GM11168 (cell line): ENCODE measurements at regions not wholly inside any gene's neighbourhood (a gene's known extent, or its start where the extent isn't known, plus 50 kb on each side); places are given as distances from the start of the nearest gene placed in this dataset.
"Not testable (repeated sequence)": the region's sequence is repeated elsewhere in the genome, so short reads cannot be mapped to it uniquely, and the experiment has no call there.

Source experiments
- in situ Hi-C: fragments of 300-500 bp; cut with MboI; formaldehyde crosslinking; loops from one replicate; pipeline ENCODE4 v1.12.0; 2022; ENCODE audit warnings: low sequenced_read_pairs; ENCODE audit not compliant: unreplicated experiment

DNA sequence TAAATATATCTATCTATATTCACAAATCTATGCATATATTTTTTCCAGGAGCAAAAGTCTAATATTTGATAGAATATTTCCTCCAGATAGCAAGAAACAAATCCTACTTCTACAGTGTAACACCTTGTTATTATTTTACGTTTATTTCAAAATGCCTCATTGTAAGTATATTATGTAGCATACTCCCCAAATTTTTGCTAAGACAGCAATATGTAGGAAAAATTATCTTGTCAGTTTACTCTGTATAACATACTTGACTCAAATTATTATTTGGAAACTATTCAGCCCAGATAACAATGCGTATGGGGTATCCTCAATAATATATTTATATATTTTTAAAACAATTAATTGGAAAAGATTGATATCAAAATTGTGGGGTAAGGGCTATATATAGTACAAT is 313.2 kb downstream of the NR4A2 start:
- in situ Hi-C loops, result no loop called here

DNA sequence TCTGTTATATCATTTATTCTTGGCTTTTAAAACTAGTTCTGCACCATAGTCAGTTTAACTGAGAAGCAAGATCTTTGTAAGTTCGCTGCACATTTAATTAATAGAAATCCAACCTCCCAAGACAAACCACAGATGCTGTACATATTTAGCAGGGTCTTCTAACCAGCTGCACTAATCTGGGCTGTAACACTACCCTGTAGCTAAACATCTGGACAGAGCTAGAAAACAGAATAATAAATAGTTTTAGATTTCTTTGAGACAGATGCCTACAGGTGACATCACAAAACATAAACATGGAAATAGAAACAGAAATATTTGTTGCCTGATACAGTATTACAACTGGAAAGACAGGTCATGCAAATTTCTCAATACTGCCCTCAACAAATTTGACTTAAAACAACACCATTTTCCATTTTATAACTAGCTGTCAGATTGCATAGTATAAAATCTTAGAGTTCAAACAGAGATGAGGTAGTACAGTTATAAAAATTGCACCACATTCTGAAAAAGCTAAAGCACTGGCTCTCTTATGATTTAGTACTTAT is 315.1 kb downstream of the NR4A2 start:
- in situ Hi-C loops, result no loop called here

DNA sequence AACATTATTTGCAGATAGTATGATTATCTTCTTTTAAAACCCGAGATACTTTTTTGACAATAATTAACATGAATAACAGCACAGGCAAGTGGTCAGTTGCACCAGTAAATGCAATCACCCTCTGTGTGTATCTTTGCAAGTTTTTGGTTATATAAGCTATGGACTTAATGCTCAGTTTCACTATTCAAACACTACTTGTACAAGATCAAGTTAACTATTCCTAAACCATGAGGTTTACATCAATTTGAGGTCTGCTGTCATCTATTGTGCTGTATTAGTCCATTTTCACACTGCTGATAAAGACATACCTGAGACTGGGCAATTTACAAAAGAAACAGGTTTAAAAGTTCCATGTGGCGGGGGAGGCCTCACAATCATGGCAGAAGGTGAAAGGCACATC is 323.2 kb downstream of the NR4A2 start:
- in situ Hi-C loops, result no loop called here

DNA sequence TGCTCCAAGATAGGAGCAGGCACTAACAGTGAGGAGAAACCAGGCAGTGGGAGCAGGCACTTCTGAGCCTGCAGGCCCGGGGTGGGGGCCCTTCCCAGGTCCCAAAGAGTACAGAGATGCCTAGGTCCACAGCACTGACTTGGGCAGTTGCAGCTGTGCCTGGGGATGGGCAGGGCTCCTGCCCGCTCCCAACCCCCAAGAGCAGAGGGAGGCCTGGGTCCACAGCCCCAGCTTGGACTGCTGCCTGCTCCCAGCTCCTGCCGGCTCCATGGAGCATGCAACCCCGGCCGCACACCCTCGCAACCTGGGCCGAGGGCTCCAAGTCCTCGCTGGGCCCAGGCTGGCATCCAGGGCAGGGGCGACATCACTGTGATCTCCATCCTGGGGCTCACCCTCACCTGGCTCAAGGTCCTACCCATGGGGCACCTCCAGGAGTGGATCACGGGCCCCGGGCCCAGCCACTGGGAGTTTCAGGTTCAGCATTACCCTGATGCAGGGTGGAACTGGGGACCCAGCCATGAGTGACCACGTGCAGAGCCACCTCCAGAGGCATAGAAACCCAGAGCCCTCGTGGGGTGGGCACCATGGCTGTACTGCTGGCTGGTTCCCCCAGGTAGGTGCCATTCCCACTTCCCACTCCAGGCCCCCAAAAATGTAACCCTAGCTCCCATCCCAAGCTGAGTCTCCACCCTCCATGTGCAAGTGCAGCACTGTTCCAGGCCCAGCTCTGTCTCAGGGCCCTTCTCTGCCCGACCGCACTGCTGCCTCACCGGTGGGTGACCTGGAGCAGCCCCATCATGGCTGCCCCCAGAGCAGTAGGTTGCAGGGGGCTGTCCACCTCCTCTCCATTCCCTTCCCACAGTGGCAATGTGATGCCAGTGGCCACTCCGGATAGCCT is 325.6 kb downstream of the NR4A2 start:
- in situ Hi-C loops, result no loop called here

DNA sequence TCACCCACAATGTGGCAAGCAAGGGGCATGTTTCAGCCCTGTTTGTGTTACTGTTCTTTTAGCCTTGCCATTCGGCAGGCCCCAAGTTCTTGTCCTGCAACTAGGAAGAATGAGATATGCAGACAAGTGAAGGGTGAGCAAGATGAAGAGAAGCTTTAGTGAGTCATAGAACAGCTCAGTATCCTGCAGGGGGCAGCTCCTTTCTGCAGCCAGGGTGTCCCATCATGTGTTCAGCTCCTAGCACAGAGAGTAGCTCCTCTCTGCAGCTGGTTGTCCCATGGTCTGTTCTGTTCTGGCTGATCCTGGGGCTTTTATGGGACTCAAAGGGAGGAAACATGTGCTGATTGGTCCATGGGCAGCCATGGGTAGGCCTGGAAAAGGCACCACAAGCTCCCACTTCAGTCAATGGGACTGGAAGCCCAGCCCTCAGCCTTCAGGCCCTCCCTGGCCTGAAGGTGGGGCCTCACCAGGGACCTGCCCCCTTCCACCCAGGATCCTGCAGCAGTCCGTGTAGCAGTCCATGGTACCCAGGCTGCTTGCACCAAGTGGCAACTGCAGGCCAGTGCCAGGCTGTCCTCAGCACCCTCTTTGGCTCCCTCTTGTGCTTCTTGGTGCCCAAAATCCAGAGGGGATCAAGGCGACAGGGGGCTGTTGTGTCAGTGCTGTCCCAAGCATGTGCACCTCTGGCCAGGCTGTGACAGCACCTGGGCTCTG is 326.4 kb downstream of the NR4A2 start:
- in situ Hi-C loops, result no loop called here

DNA sequence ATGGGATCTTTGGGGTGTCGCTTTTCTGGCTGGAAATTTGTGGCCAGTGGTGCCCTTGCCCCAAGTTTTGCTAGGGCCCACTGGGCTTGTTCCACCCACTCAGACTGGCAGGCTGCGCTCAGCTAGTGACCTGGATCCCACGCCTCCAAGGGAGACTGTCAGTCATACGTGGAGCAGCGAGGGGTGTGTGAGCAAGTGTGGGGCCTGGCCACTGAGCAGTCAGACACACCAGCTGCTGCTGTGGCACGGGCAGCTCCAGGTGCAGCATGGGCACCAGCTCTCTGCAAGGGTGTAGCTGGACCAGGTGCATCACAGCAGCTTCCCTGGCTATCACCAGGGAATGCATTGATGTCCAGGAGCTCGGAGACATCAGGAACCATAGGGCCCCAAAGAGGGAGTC is 327.0 kb downstream of the NR4A2 start:
- in situ Hi-C loops, result no loop called here

DNA sequence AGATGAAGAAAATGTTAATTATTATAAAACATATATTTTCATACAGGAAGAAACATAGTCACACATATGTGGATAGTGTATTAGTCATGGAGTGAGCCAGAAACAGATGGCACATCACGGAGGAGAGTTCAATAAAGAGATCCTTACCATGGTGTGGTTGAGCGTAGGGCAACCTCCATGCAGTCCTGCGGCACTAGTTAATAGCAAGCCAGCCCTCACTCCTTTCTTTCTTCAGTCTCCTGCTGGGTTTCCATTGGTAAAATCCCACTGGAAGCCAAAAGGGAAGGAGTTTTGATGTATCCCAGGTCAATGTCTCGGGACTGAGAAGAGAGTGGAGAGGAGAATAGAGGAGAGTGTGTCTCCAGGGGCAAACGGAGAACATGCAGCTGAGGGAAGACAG is 328.1 kb downstream of the NR4A2 start:
- in situ Hi-C loops, result no loop called here

DNA sequence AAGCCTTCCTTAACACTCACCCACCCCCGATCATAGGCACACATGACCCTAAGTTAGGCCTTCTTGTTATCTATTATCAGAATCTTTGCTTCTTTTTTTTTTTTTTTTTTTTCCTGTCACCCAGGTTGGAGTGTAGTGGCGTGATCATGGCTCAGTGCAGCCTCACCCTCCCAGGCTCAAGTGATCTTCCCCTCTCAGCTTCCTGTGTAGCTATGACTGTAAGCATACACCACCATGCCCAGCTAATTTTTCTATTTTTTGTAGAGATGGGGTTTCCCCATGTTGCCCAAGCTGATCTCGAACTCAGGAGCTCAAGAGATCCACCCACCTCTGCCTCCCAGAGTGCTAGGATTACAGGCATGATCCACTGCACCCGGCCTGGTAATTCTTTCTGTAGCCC is 328.7 kb downstream of the NR4A2 start:
- in situ Hi-C loops, result no loop called here

DNA sequence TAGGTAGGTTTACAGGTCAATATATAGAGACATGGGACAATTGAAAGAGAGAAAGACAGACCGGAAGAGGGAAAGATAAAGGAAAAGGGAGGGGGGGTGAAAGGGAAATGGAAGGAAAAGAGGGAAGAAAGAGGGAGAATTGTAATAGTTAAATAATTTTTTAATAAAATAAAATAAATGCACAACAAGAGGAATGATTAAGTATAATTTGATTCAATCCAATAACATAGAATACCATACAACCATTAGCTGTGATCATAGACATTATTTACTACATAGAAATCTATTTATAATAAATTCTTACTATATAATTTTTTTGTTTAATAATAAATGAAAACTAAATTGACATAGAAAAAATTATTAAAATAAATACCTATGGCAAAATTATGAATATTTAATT is 330.7 kb downstream of the NR4A2 start:
- in situ Hi-C loops, result no loop called here

DNA sequence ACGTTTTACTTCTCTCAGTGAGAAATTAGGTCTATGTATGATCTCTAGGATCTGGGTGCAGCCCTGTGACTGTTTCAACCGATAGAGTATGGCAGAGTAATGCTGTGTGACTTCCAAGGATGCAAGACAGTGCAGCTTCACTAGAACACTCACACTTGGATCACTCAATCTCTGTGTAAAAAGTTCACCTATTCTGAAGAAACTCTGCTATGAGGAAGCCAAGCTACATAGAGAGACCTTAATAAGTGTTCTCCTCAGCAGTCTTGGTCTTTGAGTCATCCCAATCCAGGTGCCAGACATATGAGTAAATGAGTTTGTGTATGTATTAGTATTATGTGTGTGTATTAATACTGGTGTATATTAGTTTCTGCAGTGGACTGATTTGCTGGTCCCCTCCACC is 335.0 kb downstream of the NR4A2 start:
- in situ Hi-C loops, result no loop called here

DNA sequence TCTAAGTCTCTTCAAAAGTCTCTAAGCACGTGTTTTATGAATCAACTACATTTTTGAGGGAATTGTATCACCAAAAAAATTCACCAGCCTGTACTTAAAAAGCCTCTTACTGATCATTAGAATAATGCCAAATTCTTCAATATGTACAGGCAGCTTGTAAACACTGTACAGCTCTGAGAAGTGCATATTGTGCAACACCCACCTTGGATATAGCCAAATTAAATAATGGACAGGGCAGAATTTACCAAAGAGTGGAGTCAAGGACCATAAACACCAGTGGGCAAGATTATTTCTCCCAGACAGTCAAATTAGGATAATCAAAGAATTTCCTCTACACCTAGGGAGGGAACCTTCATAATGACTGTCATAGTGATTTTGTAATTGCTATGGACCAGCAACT is 338.2 kb downstream of the NR4A2 start:
- in situ Hi-C loops, result no loop called here

DNA sequence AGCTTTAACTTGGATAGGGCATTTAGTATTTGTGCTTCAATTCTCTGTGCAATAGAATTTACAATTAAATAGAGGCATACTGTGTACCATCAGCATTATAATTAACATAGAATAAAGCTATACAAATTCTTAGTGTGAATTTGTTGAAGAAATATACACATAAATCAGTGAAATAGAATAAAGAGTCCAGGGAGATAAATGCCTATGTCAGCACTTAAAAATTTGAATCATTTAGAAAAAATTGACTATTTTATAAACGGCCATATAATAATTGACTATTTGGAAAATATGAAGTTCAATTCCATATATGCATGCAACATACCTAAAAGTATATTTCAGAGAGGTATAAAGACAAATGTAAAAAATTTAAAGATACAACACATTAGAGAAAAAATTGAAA is 348.7 kb downstream of the NR4A2 start:
- in situ Hi-C loops, result no loop called here

DNA sequence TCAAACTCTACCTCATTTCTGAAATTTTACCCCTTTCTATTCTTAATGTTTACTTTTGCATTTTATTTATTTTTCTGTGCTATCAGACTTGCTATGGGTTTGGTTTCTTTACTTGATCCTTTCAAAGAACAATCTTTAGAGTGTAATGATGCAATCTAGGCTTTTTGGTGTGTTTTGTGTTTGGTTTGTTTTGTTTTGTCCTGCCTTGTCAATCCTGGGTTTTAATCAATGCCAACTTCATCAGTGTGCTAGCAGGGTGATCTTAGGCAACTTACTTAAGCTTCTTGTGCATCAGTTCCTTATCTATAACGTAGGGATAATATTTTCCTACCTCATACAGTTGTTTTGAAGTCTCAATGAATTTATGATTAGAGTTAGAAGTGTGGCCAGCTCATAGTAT is 350.4 kb downstream of the NR4A2 start:
- in situ Hi-C loops, result no loop called here

DNA sequence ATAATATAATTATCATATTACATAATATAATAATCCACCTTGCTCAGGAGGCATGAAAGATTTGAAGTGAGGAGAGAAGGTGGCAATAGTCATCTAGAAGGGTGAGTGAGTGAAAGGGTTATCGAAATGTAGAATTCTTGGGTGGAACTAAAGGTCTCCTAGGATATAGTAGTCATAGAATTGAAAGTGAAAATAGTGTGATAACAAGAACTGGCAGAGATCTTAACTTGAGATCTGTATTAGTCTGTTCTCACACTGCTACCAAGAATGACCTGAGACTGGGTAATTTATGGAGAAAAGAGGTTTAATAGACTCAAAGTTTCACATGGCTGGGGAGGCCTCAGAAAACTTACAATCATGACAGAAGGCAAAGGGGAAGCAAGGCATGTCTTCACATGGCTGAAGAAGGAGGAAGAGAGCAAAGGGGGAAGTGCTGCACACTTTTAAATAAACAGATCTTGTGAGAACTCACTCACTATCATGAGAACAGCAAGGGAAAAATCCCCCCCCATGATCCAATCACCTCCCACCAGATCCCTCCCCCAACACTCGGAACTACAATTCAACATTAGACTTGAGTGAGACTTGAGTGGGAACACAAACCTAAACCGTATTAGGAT is 351.5 kb downstream of the NR4A2 start:
- in situ Hi-C loops, result no loop called here

DNA sequence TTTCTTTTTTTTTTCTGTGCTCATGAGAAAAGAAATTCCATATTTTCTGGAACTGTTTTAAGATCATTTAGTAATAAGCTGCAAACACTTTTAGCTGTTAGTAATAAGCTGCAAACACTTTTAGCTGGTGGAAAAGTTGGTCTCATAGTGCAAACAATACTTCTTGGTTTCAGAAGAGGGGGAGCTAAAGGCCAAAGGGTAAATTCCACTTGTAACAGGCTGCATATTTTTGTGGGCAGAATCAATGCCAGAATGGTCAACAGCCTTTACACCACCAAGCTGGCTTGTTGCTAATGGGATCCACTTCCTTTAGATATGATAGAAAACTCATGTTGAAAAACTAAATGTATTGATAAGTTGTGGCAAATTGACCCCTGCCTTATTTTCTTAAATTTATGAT is 356.8 kb downstream of the NR4A2 start:
- in situ Hi-C loops, result no loop called here

DNA sequence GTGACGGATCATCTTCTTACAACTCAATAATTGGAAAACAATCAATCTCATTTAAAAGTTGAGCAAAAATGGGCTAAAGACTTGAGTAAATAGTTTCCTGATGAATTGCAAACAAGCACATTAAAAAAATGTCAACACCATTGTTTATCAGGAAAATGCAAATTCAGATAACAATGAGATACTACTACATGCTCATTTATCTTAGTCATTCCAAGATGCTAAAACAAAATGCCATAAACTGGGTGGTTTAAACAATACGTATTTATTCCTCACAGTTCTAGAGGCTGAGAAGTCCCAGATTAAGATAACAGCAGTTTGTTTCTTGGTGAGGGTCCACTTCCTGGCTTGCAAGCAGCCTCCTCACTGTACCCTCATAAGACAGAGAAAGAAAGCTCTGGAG is 359.6 kb downstream of the NR4A2 start:
- in situ Hi-C loops, result no loop called here

DNA sequence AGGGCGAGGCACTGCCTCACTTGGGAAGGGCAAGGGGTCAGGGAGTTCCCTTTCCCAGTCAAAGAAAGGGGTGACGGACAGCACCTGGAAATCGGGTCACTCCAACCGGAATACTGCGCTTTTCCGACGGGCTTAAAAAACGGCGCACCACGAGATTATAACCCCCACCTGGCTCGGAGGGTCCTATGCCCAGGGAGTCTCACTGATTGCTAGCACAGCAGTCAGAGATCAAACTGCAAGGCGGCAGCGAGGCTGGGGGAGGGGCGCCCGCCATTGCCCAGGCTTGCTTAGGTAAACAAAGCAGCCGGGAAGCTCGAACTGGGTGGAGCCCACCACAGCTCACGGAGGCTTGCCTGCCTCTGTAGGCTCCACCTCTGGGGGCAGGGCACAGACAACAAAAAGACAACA is 366.5 kb downstream of the NR4A2 start:
- in situ Hi-C loops, result not testable (repeated sequence)

DNA sequence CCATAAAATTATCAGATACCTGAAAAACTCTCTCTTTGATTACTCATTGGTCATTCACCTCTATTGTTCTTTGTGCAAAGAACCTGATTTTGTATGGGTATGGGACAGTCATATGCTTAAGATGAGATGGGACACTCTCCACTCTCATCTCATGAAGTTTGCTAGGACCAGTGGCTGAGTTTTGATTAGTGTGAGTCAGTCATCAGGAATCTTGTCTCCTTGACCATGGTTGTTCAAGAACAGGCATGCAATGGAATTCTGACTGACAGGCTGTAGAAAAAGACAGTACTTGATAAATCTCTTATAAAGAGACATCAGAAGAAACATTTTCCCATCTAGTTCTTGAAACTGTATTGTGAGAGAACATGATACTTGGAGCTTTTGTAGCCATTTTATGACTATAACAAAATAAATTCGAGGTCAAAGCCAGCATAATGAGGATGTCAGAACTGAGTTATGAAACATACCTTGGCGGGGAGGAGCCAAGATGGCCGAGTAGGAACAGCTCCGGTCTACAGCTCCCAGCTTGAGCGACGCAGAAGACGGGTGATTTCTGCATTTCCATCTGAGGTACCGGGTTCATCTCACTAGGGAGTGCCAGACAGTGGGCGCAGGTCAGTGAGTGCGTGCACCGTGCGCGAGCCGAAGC is 367.0 kb downstream of the NR4A2 start:
- in situ Hi-C loops, result no loop called here

DNA sequence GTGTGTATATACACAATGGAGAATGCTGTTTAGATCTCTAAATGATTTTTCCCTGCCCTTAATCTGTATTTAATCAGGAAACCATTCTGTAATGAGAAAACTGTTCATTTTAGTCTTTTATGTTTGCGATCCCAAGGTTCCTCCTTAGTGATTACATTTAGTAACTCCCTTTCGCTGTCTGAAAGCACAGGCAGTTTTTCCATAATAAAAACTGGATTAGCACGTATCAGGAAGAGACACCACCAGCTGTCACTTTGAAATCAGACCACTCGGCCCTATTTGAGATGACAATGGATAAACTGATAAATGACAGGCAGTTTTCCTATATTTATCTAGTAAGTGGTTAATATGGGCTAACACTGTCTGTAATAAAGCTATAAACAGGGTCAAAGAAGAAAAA is 370.9 kb downstream of the NR4A2 start:
- in situ Hi-C loops, result no loop called here

DNA sequence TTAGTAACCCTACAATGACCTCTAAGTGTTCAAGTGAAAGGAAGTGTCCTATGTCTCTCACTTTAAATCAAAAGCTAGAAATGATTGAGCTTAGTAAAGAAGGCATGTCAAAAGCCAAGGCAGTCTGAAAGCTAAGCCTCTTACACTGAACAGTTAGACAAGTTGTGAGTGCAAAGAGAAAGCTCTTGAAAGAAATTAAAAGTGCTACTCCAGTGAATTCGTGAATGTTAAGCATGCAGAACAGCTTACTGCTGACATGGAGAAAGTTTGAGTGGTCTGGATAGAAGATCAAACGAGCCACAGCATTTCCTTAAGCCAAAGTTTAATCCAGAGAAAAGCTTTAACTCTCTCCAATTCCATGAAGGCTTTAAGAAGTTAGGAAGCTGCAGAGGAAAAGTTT is 373.7 kb downstream of the NR4A2 start:
- in situ Hi-C loops, result no loop called here

DNA sequence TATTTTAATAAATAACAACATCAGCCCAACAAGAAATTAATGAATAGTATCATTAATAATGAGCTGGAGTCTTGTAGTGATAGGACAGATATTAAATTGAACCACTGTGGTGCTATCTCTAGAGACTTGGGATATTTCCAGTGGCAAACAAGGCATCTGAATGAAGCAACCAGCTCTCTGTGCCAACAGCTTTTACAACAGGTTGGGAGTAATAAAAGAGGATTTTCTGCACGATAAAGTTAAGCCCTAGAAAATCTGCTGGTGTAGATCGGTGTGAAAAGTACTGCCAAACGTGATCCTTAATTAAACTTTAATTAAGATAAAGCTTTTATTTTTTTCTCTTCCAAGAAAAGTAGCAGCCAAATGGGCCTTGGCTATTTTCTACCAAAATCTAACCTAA is 385.5 kb downstream of the NR4A2 start:
- in situ Hi-C loops, result no loop called here
